Activated CD4-positive, CD25-positive, alpha-beta regulatory T cell treated with anti-CD3 and anti-CD28 coated beads, Interleukin-2, amount 50 U/mL, for 24 hours (primary cell): ENCODE measurements at regions not wholly inside any gene's neighbourhood (a gene's known extent, or its start where the extent isn't known, plus 50 kb on each side); places are given as distances from the start of the nearest gene placed in this dataset.

Source experiments
- ATAC-seq, 2 donors: fragments of 150-1000 bp; cut with Tn5 transposase; one replicate each; pipeline ENCODE4 v1.10.0; 2021; ENCODE audit warnings: mild to moderate bottlenecking in 1 of 2, moderate library complexity in 1 of 2

- no peak for ATAC-seq
Observed at GRCh38 chr19:29432677-29433076, 93.1 kb upstream of the VSTM2B start.

DNA sequence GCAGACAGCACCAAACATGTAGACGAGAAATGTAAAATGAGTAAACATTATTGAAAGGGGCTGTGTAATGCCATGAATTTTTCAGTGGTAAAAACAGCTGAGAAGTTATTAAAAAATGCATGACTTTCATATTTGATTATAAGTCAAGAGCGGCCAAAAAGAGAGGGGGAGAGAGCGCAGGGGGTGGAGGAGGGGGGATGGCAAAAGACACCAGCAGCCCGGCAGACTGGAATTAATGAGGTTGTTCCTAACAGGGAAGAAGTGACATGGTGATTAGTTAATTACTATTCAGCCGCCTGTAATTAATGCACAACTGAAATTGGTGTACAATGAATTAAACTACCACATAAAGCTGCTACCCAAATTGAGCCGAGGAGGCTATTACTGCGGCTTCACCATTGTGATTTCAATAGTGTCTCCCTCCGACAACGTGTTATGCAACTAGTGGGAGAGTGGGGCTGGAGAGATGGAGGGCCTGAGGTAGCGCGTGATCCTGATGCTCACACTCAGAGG, 89.1 kb upstream of the VSTM2B start:
- ATAC-seq: no peak

DNA sequence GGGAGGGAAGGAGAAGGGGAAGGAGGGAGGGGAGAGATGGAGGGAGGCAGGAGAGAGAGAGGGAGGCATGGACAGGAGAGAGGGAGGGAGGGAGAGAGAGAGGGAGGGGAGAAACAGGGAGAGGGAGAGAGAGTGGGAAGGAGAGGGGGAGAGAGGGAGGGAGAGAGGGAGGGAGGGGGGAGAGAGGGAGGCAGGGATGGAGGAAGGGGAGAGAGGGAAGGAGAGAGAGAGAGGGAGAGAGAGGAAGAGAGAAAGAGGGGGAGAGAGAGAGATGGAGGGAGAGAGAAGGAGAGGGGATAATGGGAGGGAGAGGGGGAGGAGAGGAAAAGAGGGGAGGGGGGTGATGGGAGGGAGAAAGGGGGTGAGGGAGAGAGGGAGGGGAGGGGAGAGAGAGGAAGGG, 86.8 kb upstream of the VSTM2B start:
- no peak for ATAC-seq

DNA sequence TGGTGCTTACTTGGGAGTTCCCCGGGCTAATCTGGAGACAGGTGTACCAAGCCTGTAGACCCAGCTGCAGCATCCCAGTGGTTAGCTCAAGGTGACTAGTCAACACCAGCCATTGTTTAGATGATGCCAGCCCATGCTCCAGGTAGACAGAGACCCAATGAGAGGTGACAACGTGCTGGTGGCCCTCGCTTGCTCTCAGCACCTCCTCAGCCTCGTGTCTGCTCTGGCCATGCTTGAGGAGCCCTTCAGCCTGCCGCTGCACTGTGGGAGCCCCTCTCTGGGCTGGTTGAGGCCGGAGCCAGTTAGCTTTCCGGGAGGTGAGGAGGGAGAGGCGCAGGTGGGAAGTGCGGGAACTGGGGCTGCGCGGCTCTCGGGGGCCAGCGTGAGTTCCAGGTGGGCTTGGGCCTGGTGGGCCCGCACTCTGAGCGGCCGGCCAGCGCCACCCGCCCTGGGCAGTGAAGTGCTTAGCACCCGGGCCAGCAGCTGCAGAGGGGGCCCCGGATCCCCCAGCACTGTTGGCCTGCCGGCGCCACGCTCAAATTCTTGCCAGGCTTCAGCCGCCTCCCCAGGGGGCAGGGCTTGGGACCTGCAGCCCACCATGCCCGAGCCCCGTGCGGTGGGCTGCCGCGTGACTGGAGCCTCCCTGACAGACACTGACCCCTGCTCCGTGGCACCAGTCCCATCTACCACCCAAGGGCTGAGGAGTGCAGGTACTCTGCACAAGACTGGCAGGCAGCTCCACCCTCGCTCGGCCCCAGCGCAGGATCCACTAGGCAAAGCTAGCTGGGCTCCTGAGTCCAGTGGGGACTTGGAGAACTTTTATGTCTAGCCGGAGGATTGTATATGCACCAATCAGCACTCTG, 85.9 kb upstream of the VSTM2B start:
- no peak for ATAC-seq

GRCh38 chr19:29442094-29442493, 83.7 kb upstream of the VSTM2B start:
- ATAC-seq: no peak

DNA sequence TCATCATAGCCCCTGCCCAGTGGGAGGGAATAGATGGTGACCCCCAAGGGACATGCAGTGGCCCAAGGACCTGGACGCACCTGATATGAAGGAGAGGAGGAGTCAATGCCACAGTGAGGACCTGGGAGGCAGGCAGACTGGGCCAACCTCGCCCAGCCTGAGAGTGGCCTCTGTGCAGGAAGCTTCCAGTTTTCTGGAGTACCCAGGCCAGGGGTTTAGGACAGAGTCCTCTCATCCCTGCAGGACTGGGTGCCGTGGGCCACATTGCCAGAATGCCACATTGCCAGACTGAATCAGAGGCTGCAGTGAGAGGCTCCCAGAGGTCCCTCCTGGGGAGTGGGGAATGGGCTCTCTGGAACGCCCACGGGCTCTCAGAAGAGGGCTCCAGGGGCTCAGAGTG, 82.9 kb upstream of the VSTM2B start:
- no peak for ATAC-seq

DNA sequence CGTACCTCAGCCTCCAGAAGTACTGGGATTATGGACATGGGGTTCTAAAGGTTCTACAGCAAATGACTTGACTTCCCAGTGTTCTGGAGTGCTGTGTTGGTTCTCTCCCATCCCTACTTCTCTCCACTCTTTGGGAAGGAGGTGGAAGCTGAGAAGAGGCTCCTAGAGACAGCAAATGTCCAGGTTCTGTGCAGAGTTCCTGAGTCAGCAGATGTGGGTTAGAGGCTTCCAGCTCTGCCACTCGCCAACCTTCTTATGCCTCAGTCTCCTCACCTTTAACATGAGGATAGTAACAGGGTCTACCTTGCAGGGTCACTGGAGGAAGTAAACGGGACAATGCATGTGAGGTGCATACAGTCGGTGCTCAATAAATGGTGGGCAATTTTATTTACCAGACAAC, 80.5 kb upstream of the VSTM2B start:
- ATAC-seq: no peak

DNA sequence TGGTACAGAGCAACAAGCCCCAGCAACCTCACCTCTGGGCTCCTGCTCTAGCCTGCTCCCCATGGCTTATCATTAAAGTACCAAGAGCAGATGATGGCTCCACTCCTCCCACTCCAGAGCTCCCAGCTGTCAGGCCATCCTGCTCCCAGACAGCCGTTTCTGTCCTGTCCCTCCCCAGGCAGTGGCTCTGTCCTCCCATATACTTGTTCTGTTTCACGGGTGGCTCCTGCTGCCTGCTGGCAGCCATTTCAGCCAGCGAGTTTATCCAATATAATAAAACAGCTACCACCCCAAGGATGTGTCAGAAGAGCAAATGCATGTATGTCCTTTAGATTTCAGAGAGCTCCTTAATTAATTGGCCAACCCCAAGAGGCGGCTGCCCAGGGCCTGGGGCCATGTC, 79.4 kb upstream of the VSTM2B start:
- ATAC-seq: no peak

DNA sequence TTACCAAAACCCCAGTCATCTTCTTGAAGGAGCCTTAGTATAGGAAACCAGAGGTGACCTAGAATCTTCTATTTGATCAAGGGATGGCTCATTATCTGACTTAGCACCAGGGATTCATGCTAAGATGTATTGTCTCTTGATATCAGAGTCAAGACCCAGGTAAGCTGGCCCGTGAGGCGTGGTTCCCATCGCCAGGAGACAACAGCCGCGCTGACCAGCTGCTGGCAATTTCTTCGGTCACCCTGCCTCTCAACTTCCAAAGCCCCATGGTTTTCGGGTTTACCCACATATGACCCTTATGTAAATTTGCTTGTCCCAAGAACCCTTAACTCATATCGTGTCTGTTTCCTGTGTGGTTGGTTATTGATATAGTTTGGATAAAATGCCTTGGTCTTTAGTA, 77.7 kb upstream of the VSTM2B start:
- ATAC-seq: no peak

DNA sequence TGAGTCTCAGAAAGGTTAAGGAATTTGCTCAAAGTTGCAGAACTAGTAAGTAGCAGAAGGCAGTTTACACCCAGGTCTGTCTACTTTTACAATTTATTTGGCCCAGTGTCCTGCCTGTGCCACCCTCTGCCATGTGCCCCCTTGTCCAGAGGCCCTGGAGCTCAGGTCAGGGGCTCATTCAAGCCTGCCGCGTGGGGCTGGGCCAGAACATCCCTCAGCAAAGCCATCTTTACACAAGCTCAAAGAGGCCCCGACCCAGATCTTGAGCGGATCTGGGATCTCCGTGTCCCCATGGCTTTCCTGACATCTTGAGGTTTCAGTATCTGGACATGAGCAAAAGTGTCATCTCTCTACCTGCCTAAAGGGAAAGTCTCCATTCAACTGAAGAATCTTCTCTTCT, 76.4 kb upstream of the VSTM2B start:
- ATAC-seq: no peak

DNA sequence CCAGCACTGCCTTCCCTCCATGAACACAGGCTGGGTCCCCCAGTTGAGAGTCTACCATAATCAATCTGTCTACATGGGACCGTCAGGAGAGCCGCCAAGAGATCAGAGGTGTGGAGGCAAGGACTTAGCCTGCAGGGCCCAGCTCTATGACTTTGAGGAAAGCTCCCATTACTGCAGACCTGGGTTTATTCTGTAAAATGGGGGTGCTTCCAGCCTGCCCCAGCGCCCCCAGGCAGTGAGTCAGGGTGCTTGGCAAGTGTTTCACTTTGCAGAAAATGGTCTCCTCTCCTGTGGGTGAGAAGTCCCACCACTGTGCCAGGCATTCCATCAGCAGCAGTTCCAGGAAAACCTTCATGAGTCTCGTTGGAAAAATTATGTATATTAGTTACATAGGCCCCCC, 75.5 kb upstream of the VSTM2B start:
- ATAC-seq: no peak

DNA sequence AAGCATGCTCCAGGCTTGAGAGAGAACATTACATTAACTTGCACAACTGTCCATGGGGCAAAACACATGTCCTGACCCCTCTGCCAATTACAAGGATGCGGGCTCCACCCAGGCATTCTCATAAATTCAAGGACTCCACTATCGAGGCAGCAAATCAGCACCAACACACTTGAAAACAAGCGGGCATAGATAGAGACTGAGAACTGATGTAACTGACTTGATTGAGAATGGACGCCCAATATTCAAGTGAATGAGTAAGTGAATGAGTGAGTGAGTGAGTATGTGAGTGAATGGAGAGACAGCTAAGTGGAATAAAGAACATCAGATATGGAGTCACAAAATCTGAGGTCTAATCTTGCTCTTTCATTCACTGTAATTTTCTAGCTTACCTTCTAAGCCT, 75.0 kb upstream of the VSTM2B start:
- no peak for ATAC-seq

- ATAC-seq: no peak
Observed at GRCh38 chr19:29454109-29454508, 71.7 kb upstream of the VSTM2B start.

GRCh38 chr19:29457413-29457812, 68.4 kb upstream of the VSTM2B start:
- no peak for ATAC-seq

- ATAC-seq: no peak
Observed at GRCh38 chr19:29467824-29468401, 57.9 kb upstream of the VSTM2B start.

DNA sequence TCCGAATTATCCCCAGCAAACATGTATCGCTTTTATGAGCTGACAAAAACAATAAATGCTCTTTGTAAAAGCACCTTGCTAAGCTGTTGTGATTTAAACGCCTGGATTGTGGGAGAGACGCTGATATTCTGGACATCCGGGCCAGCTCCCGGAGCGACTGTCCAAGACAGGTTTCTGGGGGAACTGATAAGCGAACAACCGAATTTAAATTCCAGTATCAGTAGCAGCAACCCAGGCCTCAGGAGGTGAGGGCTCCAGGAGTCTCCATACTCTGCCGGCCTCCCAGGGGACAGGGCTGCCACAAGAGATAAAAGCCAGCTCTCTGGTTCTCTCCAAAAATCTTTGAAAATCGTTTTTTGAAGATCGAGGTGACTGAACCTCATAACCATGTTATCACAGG, 50.3 kb upstream of the VSTM2B start:
- no peak for ATAC-seq
